ENCODE measurements at regions not wholly inside any gene's neighbourhood (a gene's known extent, or its start where the extent isn't known, plus 50 kb on each side); places are given as distances from the start of the nearest gene placed in this dataset.
"Not testable (repeated sequence)": the region's sequence is repeated elsewhere in the genome, so short reads cannot be mapped to it uniquely, and the experiment has no call there.

- no peak for DNase-seq
Observed at GRCh38 chr6:168255283-168255881, 64.2 kb downstream of the DACT2 start.

- no peak for DNase-seq
Observed at GRCh38 chr6:168252267-168252666, 67.3 kb downstream of the DACT2 start.

- DNase-seq = no peak
Observed at GRCh38 chr6:168250250-168250649, 69.3 kb downstream of the DACT2 start.

- DNase-seq = no peak
Observed at GRCh38 chr6:168249746-168250145, 69.8 kb downstream of the DACT2 start.

GRCh38 chr6:168248148-168248620 is 71.4 kb downstream of the DACT2 start:
- DNase-seq = no peak

- peak; percentile 94 for DNase-seq
Observed at GRCh38 chr6:168247443-168248147, 72.0 kb downstream of the DACT2 start.

GRCh38 chr6:168244961-168245551 is 74.5 kb downstream of the DACT2 start:
- DNase-seq = no peak

- no peak for DNase-seq
Observed at GRCh38 chr6:168243812-168244376, 75.7 kb downstream of the DACT2 start.

- DNase-seq = no peak
Observed at GRCh38 chr6:168242940-168243225, 76.7 kb downstream of the DACT2 start.

GRCh38 chr6:168242111-168242939 is 77.3 kb downstream of the DACT2 start:
- DNase-seq = no peak

- no peak for DNase-seq
Observed at GRCh38 chr6:168240160-168240559, 79.4 kb downstream of the DACT2 start.

GRCh38 chr6:168239044-168239773 is 80.4 kb downstream of the DACT2 start:
- no peak for DNase-seq

- no peak for DNase-seq
Observed at GRCh38 chr6:168238159-168238909, 81.2 kb downstream of the DACT2 start.

- DNase-seq = not testable (repeated sequence)
Observed at GRCh38 chr6:168233875-168234213, 85.7 kb downstream of the DACT2 start.

- DNase-seq = no peak
Observed at GRCh38 chr6:168232989-168233874, 86.3 kb downstream of the DACT2 start.

GRCh38 chr6:168232528-168232927 is 87.0 kb downstream of the DACT2 start:
- no peak for DNase-seq

- DNase-seq = no peak
Observed at GRCh38 chr6:168232062-168232461, 87.5 kb downstream of the DACT2 start.

- no peak for DNase-seq
Observed at GRCh38 chr6:168231393-168231957, 88.1 kb downstream of the DACT2 start.

GRCh38 chr6:168229368-168229752 is 90.2 kb downstream of the DACT2 start:
- no peak for DNase-seq

- no peak for DNase-seq
Observed at GRCh38 chr6:168228676-168229367, 90.8 kb downstream of the DACT2 start.
